DND-41 (cell line): ENCODE measurements at regions not wholly inside any gene's neighbourhood (a gene's known extent, or its start where the extent isn't known, plus 50 kb on each side); places are given as distances from the start of the nearest gene placed in this dataset.

Experiments used
- ATAC-seq: fragments of 200-7000 bp; cut with Tn5 transposase; 3 replicates; pipeline ENCODE4 v1.9.1; 2021; ENCODE audit warnings: low read depth; ENCODE audit not compliant: insufficient read depth
- DNase-seq: peaks from one replicate; pipeline ENCODE4 v3.0.0-alpha.2; 2020
- H2AFZ ChIP-seq: 2 replicates; pipeline ENCODE4 v1.6.0; 2012; ENCODE audit warnings: low read depth, low read length
- H3K27ac ChIP-seq: 2 replicates; pipeline ENCODE4 v1.5.1; 2012; ENCODE audit warnings: low read length, inconsistent platforms
- H3K27me3 ChIP-seq: fragments of 200-600 bp; sonication (generic); 2 replicates; pipeline ENCODE4 v1.6.0; 2012; ENCODE audit warnings: low read length, mild to moderate bottlenecking, inconsistent platforms; ENCODE audit not compliant: insufficient read depth, poor library complexity
- H3K36me3 ChIP-seq: 2 replicates; pipeline ENCODE4 v1.5.1; 2012; ENCODE audit warnings: low read length, inconsistent platforms; ENCODE audit not compliant: insufficient read depth
- H3K4me1 ChIP-seq: 2 replicates; pipeline ENCODE4 v1.5.1; 2012; ENCODE audit warnings: mild to moderate bottlenecking, low read length; ENCODE audit not compliant: insufficient read depth
- H3K4me2 ChIP-seq: 2 replicates; pipeline ENCODE4 v1.6.0; 2012; ENCODE audit warnings: mild to moderate bottlenecking, moderate library complexity, low read length, inconsistent platforms; ENCODE audit not compliant: insufficient read depth
- H3K4me3 ChIP-seq, 2 experiments: fragments of 200-600 bp in 1 of 2; shearing (Covaris generic) in 1 of 2; 2 replicates each; pipeline ENCODE4 v1.5.1; 2012 to 2016; ENCODE audit warnings: inconsistent platforms in 2 of 2, low read length in 2 of 2, mild to moderate bottlenecking in 2 of 2, low read depth in 1 of 2, moderate library complexity in 1 of 2
- H3K79me2 ChIP-seq: 2 replicates; pipeline ENCODE4 v1.6.0; 2012; ENCODE audit warnings: low read length, inconsistent platforms; ENCODE audit not compliant: insufficient read depth
- H3K9ac ChIP-seq: 2 replicates; pipeline ENCODE4 v1.6.0; 2012; ENCODE audit warnings: low read depth, mild to moderate bottlenecking, inconsistent platforms, low read length, moderate library complexity
- H3K9me3 ChIP-seq: 2 replicates; pipeline ENCODE4 v1.5.1; 2012; ENCODE audit warnings: low read length, moderate library complexity, mild to moderate bottlenecking, inconsistent platforms; ENCODE audit not compliant: insufficient read depth, severe bottlenecking
- H4K20me1 ChIP-seq: 2 replicates; pipeline ENCODE4 v1.6.0; 2012; ENCODE audit warnings: low read length; ENCODE audit not compliant: insufficient read depth
- EZH2 ChIP-seq: IDR thresholded peaks from 3 replicates; pipeline ENCODE4 v1.6.1; 2012; ENCODE audit warnings: borderline replicate concordance, low read depth, mild to moderate bottlenecking, moderate library complexity, low read length, inconsistent platforms; ENCODE audit not compliant: severe bottlenecking
- TF ChIP-seq, protein P1 (sequence below): IDR thresholded peaks from 2 replicates; pipeline ENCODE4 v1.5.1; 2012; ENCODE audit warnings: borderline replicate concordance, low read length, moderate library complexity, mild to moderate bottlenecking; ENCODE audit not compliant: poor library complexity, severe bottlenecking; ENCODE audit errors: extremely low read depth

- no peak for DNase-seq
- no peaks in the 10 kb centered on the region for H3K27me3 ChIP-seq
- ATAC-seq = no peak
- TF ChIP-seq, protein P1, sequence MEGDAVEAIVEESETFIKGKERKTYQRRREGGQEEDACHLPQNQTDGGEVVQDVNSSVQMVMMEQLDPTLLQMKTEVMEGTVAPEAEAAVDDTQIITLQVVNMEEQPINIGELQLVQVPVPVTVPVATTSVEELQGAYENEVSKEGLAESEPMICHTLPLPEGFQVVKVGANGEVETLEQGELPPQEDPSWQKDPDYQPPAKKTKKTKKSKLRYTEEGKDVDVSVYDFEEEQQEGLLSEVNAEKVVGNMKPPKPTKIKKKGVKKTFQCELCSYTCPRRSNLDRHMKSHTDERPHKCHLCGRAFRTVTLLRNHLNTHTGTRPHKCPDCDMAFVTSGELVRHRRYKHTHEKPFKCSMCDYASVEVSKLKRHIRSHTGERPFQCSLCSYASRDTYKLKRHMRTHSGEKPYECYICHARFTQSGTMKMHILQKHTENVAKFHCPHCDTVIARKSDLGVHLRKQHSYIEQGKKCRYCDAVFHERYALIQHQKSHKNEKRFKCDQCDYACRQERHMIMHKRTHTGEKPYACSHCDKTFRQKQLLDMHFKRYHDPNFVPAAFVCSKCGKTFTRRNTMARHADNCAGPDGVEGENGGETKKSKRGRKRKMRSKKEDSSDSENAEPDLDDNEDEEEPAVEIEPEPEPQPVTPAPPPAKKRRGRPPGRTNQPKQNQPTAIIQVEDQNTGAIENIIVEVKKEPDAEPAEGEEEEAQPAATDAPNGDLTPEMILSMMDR = no peak
- no peak for TF ChIP-seq EZH2
- no peaks in the 10 kb centered on the region for H3K4me1 ChIP-seq
- H3K9ac ChIP-seq = no peak overlapping the region
- no peak overlapping the region for H2AFZ ChIP-seq
- H3K27ac ChIP-seq = no peak overlapping the region
- H3K36me3 ChIP-seq = no peaks in the 10 kb centered on the region
- H4K20me1 ChIP-seq = no peaks in the 10 kb centered on the region
- no peaks in the 10 kb centered on the region for H3K79me2 ChIP-seq
- H3K4me2 ChIP-seq = no peak overlapping the region
- no peaks in the 10 kb centered on the region for H3K9me3 ChIP-seq
- H3K4me3 ChIP-seq = no peak overlapping the region
These were observed 230.8 kb downstream of the CPE start for GRCh38 chr4:165609653-165610052.

- H3K4me2 ChIP-seq = no peak overlapping the region
- H3K36me3 ChIP-seq = no peaks in the 10 kb centered on the region
- no peak overlapping the region; the same call in 1 of the 2 replicates for H2AFZ ChIP-seq
- no peak overlapping the region for H3K4me3 ChIP-seq
- H3K27me3 ChIP-seq = no peaks in the 10 kb centered on the region
- no peaks in the 10 kb centered on the region for H3K79me2 ChIP-seq
- no peaks in the 10 kb centered on the region for H3K4me1 ChIP-seq
- DNase-seq (no peak), ATAC-seq (no peak)
- no peaks in the 10 kb centered on the region for H4K20me1 ChIP-seq
- no peaks in the 10 kb centered on the region for H3K9me3 ChIP-seq
- TF ChIP-seq, protein P1 = no peak
- TF ChIP-seq EZH2 = no peak
- H3K27ac ChIP-seq = no peak overlapping the region
- no peak overlapping the region for H3K9ac ChIP-seq
These were observed 232.1 kb downstream of the CPE start for GRCh38 chr4:165610679-165611437.

DNA sequence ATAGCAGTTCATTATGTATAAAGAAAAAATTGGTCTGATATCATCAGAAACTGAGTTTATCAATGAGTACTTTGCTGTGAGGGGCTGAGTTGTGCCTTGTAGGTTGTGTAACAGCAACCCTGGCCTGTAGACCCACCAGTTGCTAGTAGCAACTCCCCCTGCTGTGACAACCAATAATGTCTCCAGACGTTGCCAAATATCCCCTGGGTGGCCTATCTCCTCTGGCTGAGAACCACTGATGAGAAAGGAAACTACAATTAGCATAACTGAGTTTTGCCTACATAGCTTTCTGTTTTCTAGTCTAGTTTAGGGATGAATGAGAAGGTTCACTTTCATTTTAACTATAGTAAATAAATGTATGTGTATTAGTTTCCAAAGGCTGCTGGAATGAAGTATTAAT, 234.1 kb downstream of the CPE start:
- no peaks in the 10 kb centered on the region for H3K36me3 ChIP-seq
- H3K4me1 ChIP-seq = no peaks in the 10 kb centered on the region
- no peaks in the 10 kb centered on the region for H3K79me2 ChIP-seq
- H3K4me3 ChIP-seq = no peak overlapping the region
- H3K27me3 ChIP-seq = no peaks in the 10 kb centered on the region
- no peaks in the 10 kb centered on the region for H3K9me3 ChIP-seq
- TF ChIP-seq, protein P1 = no peak
- TF ChIP-seq EZH2 = no peak
- no peak overlapping the region for H3K4me2 ChIP-seq
- DNase-seq (no peak), ATAC-seq (no peak)
- H2AFZ ChIP-seq = no peak overlapping the region
- no peak overlapping the region for H3K9ac ChIP-seq
- H4K20me1 ChIP-seq = no peaks in the 10 kb centered on the region
- no peak overlapping the region for H3K27ac ChIP-seq
